HG03159 (cell line): ENCODE measurements at regions not wholly inside any gene's neighbourhood (a gene's known extent, or its start where the extent isn't known, plus 50 kb on each side); places are given as distances from the start of the nearest gene placed in this dataset.
"Not testable (repeated sequence)": the region's sequence is repeated elsewhere in the genome, so short reads cannot be mapped to it uniquely, and the experiment has no call there.

Experiments
- ATAC-seq: cut with Tn5 transposase; IDR thresholded peaks from one replicate; pipeline ENCODE4 v1.9.1; 2021; ENCODE audit warnings: mild to moderate bottlenecking, moderate library complexity; ENCODE audit not compliant: unreplicated experiment

DNA sequence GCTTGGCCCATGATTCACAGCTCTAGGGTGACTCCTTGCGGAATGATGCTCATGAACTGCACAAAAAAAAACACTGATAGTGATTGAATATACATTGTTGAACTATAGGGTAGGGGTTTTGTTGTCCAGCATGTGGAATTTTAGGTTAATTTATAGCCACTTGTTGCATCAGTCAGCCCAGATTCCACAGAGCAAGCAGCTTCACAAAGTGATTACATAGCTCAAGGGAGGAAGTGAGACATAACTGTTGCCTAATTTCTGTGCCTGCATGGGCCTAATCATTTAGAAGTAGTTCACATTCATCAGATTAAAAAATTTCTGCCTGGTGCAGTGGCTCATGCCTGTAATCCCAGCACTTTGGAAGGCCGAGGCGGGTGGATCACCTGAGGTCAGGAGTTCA, 142.2 kb upstream of the ZNF722 start:
- ATAC-seq = not testable (repeated sequence)

DNA sequence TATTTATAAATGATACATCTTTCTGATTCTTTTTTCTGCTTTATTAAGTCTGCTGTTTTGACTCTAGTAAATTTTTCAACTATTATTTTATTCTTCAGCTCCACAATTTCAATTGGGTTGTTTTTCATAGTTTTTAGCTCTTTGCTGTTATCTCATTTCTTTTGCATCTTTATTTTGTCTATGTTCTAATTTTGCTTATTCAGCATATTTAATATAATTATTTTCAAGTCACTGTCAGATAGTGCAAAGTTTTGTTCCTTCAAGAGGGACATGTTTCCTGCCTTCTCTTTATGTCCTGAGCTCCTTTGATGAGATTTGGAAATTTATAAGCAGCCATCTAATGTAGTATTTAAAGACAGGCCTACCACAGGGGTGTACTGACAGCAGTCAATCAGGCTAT, 131.5 kb upstream of the ZNF722 start:
- ATAC-seq = no peak

DNA sequence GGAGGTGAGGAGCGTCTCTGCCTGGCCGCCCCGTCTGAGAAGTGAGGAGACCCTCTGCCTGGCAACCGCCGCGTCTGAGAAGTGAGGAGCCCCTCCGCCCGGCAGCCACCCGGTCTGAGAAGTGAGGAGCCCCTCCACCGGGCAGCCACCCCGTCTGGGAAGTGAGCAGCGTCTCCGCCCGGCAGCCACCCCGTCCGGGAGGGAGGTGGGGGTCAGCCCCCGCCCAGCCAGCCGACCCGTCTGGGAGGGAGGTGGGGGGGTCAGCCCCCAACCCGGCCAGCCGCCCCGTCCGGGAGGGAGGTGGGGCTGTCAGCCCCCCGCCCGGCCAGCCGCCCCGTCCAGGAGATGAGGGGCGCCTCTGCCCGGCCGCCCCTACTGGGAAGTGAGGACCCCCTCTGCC, 124.4 kb upstream of the ZNF722 start:
- ATAC-seq = not testable (repeated sequence)

DNA sequence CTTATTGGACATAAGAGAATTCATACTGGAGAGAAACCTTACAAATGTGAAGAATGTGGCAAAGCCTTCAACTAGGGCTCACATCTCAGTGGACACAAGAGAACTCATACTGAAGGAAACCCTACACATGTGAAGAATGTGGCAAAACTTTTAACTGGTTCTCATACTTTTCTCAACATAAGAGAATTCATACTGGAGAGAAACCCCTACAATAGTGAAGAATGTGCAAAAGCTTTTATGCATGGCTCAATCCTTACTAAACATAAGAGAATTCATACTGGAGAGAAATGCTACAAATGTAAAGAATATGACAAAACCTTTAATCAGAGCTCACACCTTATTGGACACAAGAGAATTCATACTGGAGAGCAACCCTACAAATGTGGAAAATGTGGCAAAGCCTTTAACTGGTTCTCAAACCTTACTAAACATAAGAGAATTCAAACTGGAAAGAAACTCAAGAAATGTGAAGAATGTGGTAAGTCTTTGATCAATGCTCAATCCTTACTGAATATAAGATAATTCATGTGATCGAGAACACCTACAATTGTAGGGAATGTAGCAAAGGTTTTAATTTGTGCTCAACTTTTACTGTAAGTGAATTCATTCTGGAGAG, 121.8 kb upstream of the ZNF722 start:
- ATAC-seq = no peak

DNA sequence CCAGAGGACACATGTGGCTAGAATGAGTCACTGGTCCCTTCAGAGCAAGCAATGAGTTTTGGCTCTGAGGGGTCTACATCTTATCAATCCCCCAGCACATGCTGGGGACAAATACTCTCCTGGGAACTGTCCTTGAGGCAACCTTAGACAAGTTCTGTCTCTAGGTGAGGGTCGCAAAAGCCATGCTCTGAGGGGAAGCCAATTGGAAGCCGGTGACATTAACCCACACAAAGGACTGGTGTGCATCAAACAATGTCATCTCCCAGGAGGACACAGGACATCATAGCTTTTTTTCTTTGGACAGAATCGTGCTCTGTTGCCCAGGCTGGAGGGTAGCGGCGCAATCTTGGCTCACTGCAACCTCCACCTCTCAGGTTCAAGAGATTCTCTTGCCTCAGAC, 111.6 kb upstream of the ZNF722 start:
- ATAC-seq = no peak

DNA sequence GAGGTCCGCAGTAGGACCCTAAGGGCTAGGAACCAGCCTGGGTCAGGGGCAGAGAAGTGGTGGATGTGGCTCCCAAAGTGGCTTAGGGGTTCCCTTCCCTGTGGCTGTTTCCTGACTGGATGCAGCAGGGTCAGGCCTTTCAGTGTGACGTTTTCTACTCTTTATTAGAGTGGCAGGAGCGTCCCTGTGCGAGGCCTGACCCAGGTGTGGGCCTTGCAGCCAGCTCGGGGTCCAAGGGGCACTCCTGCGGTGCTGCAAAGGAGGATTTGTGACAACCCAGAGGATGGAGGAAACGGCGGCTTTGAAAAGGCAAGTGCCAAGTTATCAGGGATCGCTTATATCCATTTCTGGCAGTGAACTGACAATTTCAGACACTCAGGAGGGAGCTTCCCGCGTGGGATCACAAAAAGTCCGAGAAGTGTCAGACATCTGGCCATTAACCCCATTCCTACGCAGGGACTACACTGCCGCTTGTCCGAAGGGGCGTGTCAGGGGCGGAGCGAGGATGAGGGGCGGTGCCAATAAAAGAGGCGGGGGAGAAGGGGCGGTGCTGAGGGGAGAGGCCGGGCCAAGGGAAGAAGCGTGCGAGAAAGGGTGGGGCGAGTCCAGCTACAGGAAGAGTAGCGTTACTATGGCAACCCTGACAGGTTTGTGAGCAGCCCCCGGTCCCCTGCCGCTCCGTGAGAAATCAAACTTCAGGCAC, 98.8 kb upstream of the ZNF722 start:
- no peak for ATAC-seq

DNA sequence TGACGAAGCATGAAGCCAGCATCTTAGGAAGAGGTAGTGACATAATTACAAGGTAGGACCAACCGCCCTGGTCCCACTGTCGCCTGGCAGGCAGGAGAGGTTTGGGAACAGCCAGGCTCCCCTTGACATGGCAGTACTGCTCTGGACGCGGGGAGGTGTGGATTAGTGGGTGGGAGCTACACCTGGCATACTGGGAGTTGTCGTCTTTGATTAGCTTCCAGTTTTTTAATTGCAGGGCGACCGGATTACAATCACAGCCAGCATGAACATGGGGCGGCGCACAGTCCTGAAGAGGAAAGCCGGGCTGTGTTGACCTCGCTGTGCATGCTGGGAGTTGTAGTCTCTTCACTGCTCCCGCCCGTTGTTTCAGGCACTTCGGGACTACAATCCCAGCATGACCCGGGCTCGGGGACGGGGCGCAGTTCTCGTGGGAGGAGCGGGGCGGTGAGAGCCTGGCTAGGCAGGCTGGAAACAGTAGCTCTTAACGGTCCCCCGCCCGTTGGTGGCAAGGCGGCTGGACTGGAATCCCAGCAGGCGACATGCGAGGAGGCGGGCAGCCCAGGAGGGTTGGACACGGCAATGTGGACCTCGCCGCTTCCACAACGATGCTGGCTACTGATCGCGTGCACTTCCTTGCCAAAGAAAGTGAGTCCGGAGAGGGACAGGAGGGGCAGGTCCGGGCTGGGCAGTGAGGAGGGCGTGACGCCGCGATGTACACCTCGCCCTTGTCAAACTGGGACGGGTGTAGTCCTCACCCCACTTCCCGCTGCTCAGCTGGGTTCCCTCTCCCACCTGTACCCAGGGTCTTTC, 98.0 kb upstream of the ZNF722 start:
- no peak for ATAC-seq

DNA sequence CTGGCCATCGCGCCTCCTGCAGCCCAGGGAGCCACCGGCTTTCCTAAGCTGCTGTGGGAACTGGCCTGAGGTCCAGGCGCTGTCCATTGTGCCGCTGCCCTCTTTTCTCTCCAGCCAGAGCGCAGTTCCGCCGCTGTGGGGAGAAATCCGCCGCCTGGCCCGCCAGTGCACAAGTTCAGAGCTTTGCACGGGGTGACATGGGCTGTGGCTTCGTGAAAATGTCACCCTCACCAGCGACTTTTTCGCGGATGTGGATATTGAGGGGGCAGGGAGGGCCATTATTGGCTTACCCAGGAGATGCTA, 97.5 kb upstream of the ZNF722 start:
- ATAC-seq = not testable (repeated sequence)

DNA sequence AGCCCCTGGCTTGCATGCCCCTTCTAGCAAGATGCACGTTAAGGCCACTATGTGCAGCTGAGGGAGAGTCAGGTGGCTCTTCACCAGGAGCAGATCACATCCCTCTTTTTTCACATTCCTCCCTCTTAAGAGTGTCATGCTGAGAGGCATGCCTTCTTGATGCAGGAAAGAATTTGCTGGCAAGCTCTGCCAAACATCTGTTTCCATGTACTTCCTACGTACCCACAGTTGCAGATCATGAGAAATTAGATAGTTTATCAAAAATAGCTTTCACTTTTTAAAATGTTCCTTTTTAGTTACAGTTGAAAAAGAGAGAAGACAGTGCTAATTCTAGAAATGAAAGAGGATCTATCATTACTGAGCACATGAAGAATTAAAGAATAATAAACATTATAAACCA, 79.7 kb upstream of the ZNF722 start:
- ATAC-seq = no peak

DNA sequence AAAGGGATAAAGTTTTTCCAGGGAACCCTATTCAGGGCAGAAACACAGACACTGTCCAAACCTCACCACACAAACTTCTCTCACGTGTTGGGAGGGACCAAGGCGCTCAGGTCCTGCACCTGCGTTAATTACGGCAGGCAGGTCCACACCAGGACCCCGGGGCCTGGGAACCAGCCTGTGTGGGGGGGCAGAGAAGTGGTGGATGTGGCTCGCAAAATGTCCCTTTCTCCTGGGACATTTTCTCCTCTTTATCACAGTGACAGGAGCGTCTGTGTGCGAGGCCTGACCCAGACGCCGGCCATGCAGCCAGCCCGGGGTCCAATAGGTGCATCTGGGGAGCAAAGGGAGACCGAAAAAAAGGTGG, 73.4 kb upstream of the ZNF722 start:
- ATAC-seq = no peak

DNA sequence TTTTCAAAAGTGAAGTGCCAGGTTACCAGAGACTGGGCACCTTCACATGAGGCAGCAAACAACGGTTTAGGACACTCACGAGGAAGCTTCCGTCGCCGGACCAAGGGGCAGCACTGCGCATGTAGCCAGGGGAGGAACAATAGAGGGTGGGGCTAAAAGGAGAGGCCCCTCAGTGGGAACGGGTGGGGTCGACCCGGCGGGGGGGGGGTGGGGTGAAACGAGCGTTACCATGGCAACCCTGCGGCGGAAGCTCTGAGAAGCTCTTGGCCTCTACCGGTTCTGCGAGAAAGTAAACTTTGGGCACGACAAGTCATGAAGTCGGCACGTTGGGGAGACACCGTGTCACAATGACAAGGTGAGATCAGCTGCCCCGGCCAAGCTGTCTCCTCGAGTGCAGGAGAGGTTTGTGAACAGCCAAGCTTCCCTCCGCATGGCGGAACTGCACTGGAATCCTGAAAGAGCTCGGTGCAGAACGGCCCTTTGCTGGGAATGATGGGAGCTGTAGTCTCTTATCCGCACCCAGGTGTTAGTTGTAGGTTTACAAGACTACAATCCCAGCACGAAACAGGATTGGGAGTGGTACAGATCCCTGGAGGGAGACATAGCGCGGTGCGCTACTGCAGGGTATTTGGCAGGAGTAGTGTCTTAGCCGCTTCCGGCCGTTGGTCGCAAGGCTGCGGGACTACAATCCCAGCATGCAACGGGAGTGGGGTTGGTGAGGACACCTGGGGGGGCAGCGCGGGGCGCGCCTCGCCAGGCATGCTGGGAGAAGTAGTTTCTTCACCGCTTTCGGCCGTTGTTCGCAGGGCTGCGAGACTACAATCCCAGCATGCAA, 72.8 kb upstream of the ZNF722 start:
- peak; percentile 57 for ATAC-seq

DNA sequence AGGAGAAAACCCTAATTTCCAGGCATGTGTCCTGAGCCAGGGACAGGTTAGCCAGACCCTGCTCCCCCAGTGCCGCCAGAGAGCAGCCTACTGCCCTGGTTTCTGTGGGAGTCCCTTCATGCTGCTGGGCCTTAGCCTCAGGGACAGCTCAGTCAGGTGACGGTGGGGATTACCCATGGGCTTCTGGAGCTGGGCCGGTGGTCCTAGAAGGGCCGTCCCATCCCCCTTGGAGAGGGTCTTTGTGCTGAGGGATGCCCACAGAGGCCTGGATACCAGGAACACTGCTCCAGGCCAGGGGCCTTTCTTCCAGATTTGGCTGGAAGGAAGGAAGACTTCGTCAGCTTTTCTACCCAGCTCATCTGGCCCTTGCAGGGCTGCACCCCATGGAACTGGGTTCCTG, 71.4 kb upstream of the ZNF722 start:
- ATAC-seq = no peak

DNA sequence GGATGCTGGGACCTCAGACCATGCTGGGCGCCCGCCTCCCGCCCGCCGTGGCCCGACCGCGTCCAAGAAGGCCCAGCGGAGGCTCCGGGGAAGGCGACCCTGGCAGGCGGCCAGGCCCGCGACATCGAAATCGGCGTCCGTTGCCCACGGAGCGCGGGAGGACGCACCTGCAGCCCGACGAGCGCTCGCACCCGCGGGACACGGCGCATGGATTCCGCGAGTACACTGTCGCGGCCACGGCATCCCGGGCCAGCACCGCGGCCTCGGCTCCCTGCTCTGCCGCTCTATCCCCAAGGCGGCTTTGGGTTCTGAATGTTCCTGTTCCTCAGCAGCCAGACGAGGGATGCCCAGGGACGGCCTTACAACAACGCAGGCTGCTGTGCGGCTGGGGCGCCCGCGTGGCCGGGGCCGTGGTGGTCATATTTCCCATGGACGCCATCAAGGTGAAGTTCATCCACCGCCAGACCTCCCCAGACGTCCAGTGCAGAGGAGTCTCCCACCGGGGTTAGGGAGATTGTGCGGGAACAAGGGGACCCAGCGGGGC, 67.5 kb upstream of the ZNF722 start:
- no peak for ATAC-seq

DNA sequence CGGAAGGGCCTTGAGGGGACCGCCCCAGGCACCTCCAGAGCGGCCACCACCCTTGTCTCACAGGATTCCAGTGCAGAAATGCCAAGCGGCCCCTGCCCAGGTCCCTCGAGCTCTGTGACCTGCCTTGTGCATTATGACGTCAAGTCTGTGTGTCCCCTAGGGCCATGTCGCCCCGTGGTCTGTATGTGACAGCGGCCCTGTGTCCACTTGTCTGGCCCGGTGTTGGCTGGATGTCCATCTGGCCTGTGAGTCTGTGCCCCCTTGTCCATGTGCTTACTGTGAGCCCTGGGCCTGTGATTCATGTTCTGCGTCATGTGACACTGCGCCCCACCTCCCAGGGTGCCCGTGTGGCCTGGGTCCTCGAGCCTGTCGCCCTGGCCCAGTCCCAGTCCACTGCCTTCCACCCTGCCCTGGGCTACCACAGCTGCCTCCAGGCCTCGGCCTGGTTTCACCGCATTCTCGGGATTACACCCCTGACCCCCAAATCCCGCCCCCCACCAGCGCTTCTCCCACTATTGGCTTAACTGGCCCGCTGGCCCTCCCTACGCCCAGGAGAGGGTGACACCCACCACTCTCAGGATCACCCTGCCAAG, 66.6 kb upstream of the ZNF722 start:
- no peak for ATAC-seq
